ENCODE measurements at regions not wholly inside any gene's neighbourhood (a gene's known extent, or its start where the extent isn't known, plus 50 kb on each side); places are given as distances from the start of the nearest gene placed in this dataset.

DNA sequence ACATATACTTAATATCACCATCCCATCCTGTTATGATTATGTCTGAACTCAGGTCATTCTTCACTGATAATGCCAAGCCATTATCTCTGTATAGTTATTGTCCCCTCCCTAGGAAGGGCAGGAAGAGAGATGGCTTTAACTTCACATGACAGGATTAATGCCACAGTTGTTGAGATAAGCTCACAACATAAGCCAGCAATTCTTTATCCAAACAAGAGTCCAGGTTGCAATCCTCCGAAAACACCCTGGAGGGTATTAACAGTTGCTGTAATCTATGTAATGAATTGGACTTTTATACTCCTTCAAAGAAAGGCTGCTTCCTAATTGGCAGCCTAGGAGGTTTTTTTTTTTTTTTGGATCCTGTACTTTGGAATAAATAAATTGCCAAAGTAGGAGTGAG lies 779.4 kb downstream of the SEMA5A start:
- no peak overlapping the region for H3K27ac Mint-ChIP-seq
- peaks cover 2% of the 10 kb centered on the region; the same call in 1 of the 2 replicates for H3K4me1 Mint-ChIP-seq
- H3K36me3 Mint-ChIP-seq: peaks cover 1% of the 10 kb centered on the region; the same call in 1 of the 2 replicates
- TF ChIP-seq, protein P1, sequence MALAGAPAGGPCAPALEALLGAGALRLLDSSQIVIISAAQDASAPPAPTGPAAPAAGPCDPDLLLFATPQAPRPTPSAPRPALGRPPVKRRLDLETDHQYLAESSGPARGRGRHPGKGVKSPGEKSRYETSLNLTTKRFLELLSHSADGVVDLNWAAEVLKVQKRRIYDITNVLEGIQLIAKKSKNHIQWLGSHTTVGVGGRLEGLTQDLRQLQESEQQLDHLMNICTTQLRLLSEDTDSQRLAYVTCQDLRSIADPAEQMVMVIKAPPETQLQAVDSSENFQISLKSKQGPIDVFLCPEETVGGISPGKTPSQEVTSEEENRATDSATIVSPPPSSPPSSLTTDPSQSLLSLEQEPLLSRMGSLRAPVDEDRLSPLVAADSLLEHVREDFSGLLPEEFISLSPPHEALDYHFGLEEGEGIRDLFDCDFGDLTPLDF (CRISPR knock-in tag; IDR thresholded peaks at IDR 0.05): no peak
- TF ChIP-seq ZNF532 (CRISPR knock-in tag; IDR thresholded peaks at IDR 0.05; ENCODE audit: borderline replicate concordance) (no peak), HMGA2 (CRISPR knock-in tag; IDR thresholded peaks at IDR 0.05) (no peak), ZNF121 (CRISPR knock-in tag; IDR thresholded peaks at IDR 0.05) (no peak)
- TF ChIP-seq, protein P2, sequence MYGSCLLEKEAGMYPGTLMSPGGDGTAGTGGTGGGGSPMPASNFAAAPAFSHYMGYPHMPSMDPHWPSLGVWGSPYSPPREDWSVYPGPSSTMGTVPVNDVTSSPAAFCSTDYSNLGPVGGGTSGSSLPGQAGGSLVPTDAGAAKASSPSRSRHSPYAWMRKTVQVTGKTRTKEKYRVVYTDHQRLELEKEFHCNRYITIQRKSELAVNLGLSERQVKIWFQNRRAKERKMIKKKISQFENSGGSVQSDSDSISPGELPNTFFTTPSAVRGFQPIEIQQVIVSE (CRISPR knock-in tag; IDR thresholded peaks at IDR 0.05; ENCODE audit: borderline replicate concordance): no peak
- H3K4me3 Mint-ChIP-seq: no peak overlapping the region
- POLR2A ChIA-PET: no interaction called here
- ATAC-seq (no peak), DNase-seq (ENCODE audit: low spot score) (no peak)
- no peaks in the 10 kb centered on the region; the same call in 1 of the 2 replicates for H3K27me3 Mint-ChIP-seq (ENCODE audit: low read depth)
- peaks cover 7% of the 10 kb centered on the region for H3K9me3 Mint-ChIP-seq
- CTCF ChIA-PET: no interaction called here

DNA sequence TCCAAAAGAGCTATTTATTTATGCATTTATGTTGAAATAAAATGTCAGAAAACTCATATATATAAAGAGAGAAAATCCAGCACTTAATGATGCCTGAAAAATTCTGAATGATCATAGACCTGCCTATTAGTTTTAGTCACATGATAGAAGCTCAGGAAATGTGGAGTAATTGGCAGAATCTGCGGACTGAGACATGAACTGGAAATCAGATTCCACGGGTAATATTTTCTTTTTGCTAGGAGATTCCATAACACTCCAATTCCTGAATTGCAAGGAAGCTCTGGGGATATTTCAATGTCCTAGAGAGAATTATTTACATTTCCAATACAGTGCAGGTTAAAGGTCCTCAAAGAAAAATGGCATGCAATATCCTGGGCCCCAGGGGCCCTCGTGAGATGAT lies 778.8 kb downstream of the SEMA5A start:
- no peak overlapping the region for H3K27ac Mint-ChIP-seq
- peaks cover 2% of the 10 kb centered on the region; the same call in 1 of the 2 replicates for H3K4me1 Mint-ChIP-seq
- no peaks in the 10 kb centered on the region for H3K36me3 Mint-ChIP-seq
- H3K4me3 Mint-ChIP-seq: no peak overlapping the region
- ChIA-PET POLR2A (no interaction called here), CTCF (no interaction called here)
- DNase-seq (ENCODE audit: low spot score): no peak
- H3K27me3 Mint-ChIP-seq (ENCODE audit: low read depth): no peaks in the 10 kb centered on the region; the same call in 1 of the 2 replicates
- TF ChIP-seq USF1 (CRISPR knock-in tag; IDR thresholded peaks at IDR 0.05) (no peak), FOXK1 (CRISPR knock-in tag; IDR thresholded peaks at IDR 0.05) (no peak), ETV6 (CRISPR knock-in tag; IDR thresholded peaks at IDR 0.05) (no peak)
- ATAC-seq: no peak
- H3K9me3 Mint-ChIP-seq: peaks cover 3% of the 10 kb centered on the region; the same call in 1 of the 2 replicates

- DNase-seq (ENCODE audit: low spot score) (no peak), ATAC-seq (no peak)
- Mint-ChIP-seq H3K4me3 (no peak overlapping the region), H3K9me3 (peaks cover 3% of the 10 kb centered on the region; the same call in 1 of the 2 replicates), H3K27me3 (ENCODE audit: low read depth) (no peaks in the 10 kb centered on the region; the same call in 1 of the 2 replicates), H3K27ac (no peak overlapping the region), H3K4me1 (peaks cover 2% of the 10 kb centered on the region; the same call in 1 of the 2 replicates), H3K36me3 (no peaks in the 10 kb centered on the region)
- ChIA-PET POLR2A (no interaction called here), CTCF (no interaction called here)
- no peak for TF ChIP-seq CREB1 (CRISPR knock-in tag; IDR thresholded peaks at IDR 0.05)
These were observed 778.1 kb downstream of the SEMA5A start for GRCh38 chr5:8767746-8768145.

DNA sequence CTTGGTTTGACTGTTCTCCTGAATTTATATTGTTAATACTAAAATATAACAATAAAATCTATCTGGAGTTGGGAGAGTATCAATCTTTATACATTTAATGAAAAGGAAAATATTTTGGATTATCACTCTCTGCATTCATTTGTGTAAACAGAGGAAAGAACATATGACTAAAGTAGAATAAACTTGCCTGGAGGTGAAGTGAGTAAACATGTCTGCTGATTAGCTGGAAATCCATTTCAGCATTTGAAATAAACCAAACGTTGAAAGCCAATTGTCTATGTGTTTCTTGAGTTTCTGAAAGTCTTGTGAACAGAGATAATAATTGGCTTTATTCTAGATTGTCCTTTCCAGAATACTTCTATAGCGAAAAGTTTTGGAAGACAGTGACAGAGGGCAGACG lies 776.2 kb downstream of the SEMA5A start:
- ATAC-seq: no peak
- POLR2A ChIA-PET: no interaction called here
- H3K4me1 Mint-ChIP-seq: peaks cover 2% of the 10 kb centered on the region; the same call in 1 of the 2 replicates
- TF ChIP-seq MYBL2 (CRISPR knock-in tag; IDR thresholded peaks at IDR 0.05) (no peak), ZNF219 (CRISPR knock-in tag; IDR thresholded peaks at IDR 0.05; ENCODE audit: borderline replicate concordance) (no peak), USF2 (CRISPR knock-in tag; IDR thresholded peaks at IDR 0.05) (no peak), PRRX2 (CRISPR knock-in tag; IDR thresholded peaks at IDR 0.05) (no peak), HMGXB4 (CRISPR knock-in tag; IDR thresholded peaks at IDR 0.05) (no peak), NFE2L1 (CRISPR knock-in tag; IDR thresholded peaks at IDR 0.05) (no peak)
- TF ChIP-seq, protein P1 (CRISPR knock-in tag; IDR thresholded peaks at IDR 0.05): no peak

More for the DNA sequence above, 776.2 kb downstream of the SEMA5A start:
- H3K9me3 Mint-ChIP-seq: no peaks in the 10 kb centered on the region
- DNase-seq (ENCODE audit: low spot score): no peak
- CTCF ChIA-PET: no interaction called here
- H3K4me3 Mint-ChIP-seq: no peak overlapping the region
- no peak overlapping the region for H3K27ac Mint-ChIP-seq
- no peaks in the 10 kb centered on the region for H3K36me3 Mint-ChIP-seq
- H3K27me3 Mint-ChIP-seq (ENCODE audit: low read depth): no peaks in the 10 kb centered on the region
